AG10803 (cell line): ENCODE measurements at regions not wholly inside any gene's neighbourhood (a gene's known extent, or its start where the extent isn't known, plus 50 kb on each side); places are given as distances from the start of the nearest gene placed in this dataset.
A peak's percentile ranks its signal among the peaks of the same experiment; 100 is the strongest.

Experiments
- DNase-seq: peaks from one replicate; pipeline ENCODE4 v3.0.0; 2010; ENCODE audit warnings: low read depth
- H3K4me3 ChIP-seq: 2 replicates; pipeline ENCODE4 v1.5.1; 2011; ENCODE audit warnings: mild to moderate bottlenecking, low read length, control low read depth
- CTCF ChIP-seq: conservative IDR thresholded peaks from 2 replicates; pipeline ENCODE4 v1.5.1; 2011; ENCODE audit warnings: mild to moderate bottlenecking, low read length, control low read depth, inconsistent platforms

DNA sequence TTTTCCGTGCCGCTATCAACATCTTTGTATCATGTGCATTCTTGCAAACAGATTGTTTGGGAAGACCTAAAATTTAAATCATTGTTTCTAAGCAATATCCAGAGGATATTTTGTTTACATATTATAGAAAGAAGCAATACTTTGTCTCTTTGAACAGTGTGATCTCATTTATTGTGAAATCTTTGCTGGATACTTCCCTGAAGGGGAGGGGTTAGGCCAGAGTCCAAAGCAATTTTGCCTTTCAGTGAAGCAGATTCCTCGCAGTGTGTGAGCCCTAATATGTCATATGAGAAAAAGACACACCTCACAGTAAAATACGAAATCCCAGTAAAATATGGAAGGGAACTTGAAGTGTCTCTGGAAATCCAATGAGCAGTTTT is 158.7 kb upstream of the SLCO3A1 start:
- no peak for TF ChIP-seq CTCF
- peak overlapping the region; percentile 49 for H3K4me3 ChIP-seq
- peak; percentile 69 for DNase-seq

- no peak overlapping the region for H3K4me3 ChIP-seq
- TF ChIP-seq CTCF: no peak
- no peak for DNase-seq
These were observed 157.7 kb upstream of the SLCO3A1 start for GRCh38 chr15:91695799-91696198.

DNA sequence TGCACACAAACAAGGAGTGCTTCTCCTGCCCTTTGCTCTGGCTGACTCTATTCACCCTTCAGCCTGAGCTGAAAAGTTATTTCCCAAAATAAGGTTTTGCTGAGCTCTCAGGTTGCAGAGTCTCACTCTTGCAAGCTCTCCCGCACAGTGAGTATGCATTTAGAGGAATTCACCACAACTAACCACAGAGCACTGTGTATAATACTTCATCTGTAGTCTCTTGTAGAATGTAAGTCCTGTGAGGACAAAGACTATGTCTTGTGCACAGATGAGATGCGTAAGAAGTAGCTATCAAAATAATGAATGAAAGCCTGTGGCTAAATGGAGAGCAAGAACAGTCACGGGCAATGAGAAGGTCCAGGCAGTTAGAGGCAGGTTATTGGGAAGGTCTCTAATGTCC is 156.5 kb upstream of the SLCO3A1 start:
- no peak for DNase-seq
- H3K4me3 ChIP-seq: no peak overlapping the region
- TF ChIP-seq CTCF: no peak

DNA sequence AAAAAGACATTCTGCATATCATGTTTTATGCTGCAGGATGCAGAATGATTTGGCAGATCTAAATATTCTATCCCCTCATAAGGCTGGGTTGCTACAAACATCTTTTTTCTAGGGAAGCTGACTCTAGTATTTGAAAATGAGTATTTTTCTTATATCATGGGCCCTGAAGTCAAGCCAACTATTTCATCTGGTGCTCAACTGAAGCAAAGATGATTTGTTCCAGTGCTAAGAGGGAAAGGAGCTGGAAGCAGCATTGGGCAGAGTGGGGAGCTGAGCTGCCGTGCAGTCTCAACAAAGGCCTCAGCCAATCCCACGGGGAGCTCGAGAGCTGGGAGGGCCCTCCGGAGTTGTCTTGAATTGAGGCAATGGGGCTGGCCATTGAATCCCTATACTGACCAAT is 155.3 kb upstream of the SLCO3A1 start:
- TF ChIP-seq CTCF: no peak
- H3K4me3 ChIP-seq: no peak overlapping the region
- DNase-seq: no peak

GRCh38 chr15:91699741-91700140 is 153.8 kb upstream of the SLCO3A1 start:
- no peak overlapping the region for H3K4me3 ChIP-seq
- no peak for TF ChIP-seq CTCF
- DNase-seq: no peak

GRCh38 chr15:91703274-91703673 is 150.2 kb upstream of the SLCO3A1 start:
- no peak for TF ChIP-seq CTCF
- no peak overlapping the region for H3K4me3 ChIP-seq
- no peak for DNase-seq

GRCh38 chr15:91704343-91704742 is 149.2 kb upstream of the SLCO3A1 start:
- DNase-seq: no peak
- no peak overlapping the region for H3K4me3 ChIP-seq
- no peak for TF ChIP-seq CTCF
